Urinary bladder (tissue), 3 donors: ENCODE measurements at regions not wholly inside any gene's neighbourhood (a gene's known extent, or its start where the extent isn't known, plus 50 kb on each side); places are given as distances from the start of the nearest gene placed in this dataset.

Experiments
- DNase-seq: peaks from one replicate; pipeline ENCODE4 v3.0.0-alpha.2; 2015; ENCODE audit errors: extremely low spot score
- H3K27ac ChIP-seq: one replicate; pipeline ENCODE4 v1.5.1; 2013; ENCODE audit warnings: low read depth, mild to moderate bottlenecking, moderate library complexity
- H3K36me3 ChIP-seq: one replicate; pipeline ENCODE4 v1.6.1; 2013; ENCODE audit warnings: mild to moderate bottlenecking, moderate library complexity; ENCODE audit not compliant: insufficient read depth
- H3K4me1 ChIP-seq: one replicate; pipeline ENCODE4 v1.6.1; 2013; ENCODE audit warnings: mild to moderate bottlenecking, moderate library complexity; ENCODE audit not compliant: insufficient read depth
- H3K4me3 ChIP-seq: one replicate; pipeline ENCODE4 v1.5.1; 2013; ENCODE audit warnings: low read depth, low read length
- WGBS: extraction: QIAGEN DNeasy Blood & Tissue Kit; methylation state at CpG from one replicate; pipeline ENCODE4 v1.1.7; 2013; 5-methylcytosine and 5-hydroxymethylcytosine counted together
- donor health status: healthy with polysubstance abuse.
- donor health status: healthy.

DNA sequence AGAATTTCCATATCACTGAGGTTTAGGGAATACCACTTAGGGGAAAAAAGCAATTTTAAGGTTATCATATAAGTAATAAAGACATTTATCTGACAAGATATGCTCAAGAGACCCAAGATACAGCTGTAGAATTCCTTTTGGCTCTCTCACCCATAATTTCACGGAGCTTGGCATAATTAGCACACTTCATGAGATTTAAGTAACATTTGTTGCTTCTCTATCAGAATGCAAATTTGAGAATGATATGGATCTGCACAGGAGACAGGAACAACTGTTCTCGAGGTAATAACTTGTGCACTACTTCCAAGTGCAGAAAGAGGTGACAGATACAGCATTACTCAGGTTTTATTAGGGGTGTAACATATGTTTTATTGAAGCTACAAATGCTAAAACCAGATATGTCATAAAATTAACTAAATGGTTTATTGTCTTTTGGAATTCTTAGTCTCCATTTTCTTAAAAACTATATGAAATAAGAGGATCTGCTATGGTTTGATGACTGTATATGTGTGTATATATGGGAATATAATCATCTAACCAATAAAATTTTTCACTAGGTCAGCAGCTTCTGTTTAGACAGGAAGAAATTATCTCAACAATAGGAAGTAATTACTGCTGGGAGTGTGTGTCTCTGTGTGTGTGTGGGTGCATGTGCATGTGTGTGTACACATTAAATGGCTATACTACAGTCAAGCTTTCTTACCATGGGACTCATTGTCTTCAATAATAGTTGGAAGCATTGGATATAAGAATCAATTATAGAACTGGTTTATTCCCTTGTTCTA is 401.3 kb downstream of the PCDH17 start:
- WGBS = 62% methylated on average over 2 of the region's 2 CpGs
- no peaks in the 10 kb centered on the region for H3K36me3 ChIP-seq
- no peak overlapping the region for H3K27ac ChIP-seq
- no peaks in the 10 kb centered on the region for H3K4me1 ChIP-seq
- no peak overlapping the region for H3K4me3 ChIP-seq
- DNase-seq = no peak

GRCh38 chr13:58043971-58044370 is 412.4 kb downstream of the PCDH17 start:
- Histone ChIP-seq H3K36me3 (no peaks in the 10 kb centered on the region), H3K27ac (no peak overlapping the region), H3K4me1 (no peaks in the 10 kb centered on the region), H3K4me3 (no peak overlapping the region)
- 82% methylated on average over 2 of the region's 2 CpGs for WGBS
- no peak for DNase-seq

GRCh38 chr13:58048670-58049069 is 417.1 kb downstream of the PCDH17 start:
- Histone ChIP-seq H3K27ac (no peak overlapping the region), H3K4me3 (no peak overlapping the region), H3K4me1 (no peaks in the 10 kb centered on the region), H3K36me3 (no peaks in the 10 kb centered on the region)
- WGBS = 93% methylated on average over 1 of the region's 1 CpG
- DNase-seq = no peak

DNA sequence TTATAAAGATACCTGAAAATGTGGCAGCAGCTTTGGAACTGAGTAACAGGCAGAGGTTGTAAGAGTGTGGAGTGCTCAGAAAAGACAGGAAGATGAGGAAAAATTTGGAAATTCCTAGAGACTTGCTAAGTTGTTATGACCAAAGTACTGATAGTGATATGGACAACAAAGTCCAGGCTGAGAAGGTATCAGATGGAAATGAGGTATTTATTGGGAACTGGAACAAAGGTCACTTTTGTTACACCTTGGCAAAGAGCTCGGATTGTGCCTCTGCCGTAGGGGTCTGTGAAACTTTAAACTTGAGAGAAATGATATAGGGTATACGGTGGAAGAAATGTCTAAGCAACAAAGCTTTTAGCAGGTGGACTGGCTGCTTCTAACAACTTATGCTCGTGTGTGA is 419.9 kb downstream of the PCDH17 start:
- Histone ChIP-seq H3K36me3 (no peaks in the 10 kb centered on the region), H3K27ac (no peak overlapping the region), H3K4me3 (no peak overlapping the region), H3K4me1 (no peaks in the 10 kb centered on the region)
- no peak for DNase-seq
- WGBS = 51% methylated on average over 4 of the region's 4 CpGs

- Histone ChIP-seq H3K4me1 (no peaks in the 10 kb centered on the region), H3K27ac (no peak overlapping the region), H3K36me3 (no peaks in the 10 kb centered on the region), H3K4me3 (no peak overlapping the region)
- DNase-seq = no peak
- WGBS = 86% methylated on average over 5 of the region's 5 CpGs
Measured at GRCh38 chr13:58051807-58052375, 420.3 kb downstream of the PCDH17 start.

DNA sequence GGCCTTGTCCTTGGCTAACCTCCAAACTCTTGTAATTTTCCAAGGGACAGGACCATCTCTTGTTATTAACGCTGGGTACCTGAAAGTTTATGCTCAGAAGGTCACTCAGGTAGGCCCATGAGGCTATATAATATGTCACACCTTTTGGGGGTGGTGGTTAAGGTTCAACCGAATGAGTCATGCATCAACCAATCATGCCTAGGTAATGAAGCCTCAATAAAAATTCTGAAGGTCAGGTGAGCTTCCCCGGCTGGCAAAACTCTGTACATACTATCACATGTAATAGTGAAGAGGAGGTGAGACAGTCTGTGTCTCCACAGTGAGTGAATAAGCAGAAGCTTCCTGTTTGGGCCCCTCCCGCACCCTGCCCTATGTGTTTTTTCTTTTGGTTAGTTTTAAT is 424.9 kb downstream of the PCDH17 start:
- 93% methylated on average over 4 of the region's 4 CpGs for WGBS
- Histone ChIP-seq H3K36me3 (no peaks in the 10 kb centered on the region), H3K4me1 (no peaks in the 10 kb centered on the region), H3K4me3 (no peak overlapping the region), H3K27ac (no peak overlapping the region)
- no peak for DNase-seq

DNA sequence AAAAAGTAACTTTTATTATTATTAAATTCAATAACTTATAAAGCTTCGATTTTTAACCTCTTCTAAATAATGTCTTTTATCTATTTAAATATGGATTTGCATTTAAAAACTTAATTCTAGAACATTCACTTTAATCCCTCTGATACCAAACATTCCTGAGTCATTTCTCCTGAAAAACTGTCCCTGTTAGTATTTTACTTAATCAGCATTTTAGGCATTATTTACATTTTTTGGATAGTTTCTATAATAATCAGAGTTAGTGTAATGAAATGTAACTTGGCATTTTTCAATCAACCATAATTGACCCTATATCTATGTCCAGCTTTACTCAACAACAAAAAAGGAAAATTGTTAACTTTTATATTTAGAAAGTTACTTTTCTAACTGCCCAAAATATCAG is 428.1 kb downstream of the PCDH17 start:
- Histone ChIP-seq H3K27ac (no peak overlapping the region), H3K4me1 (no peaks in the 10 kb centered on the region), H3K4me3 (no peak overlapping the region), H3K36me3 (no peaks in the 10 kb centered on the region)
- no peak for DNase-seq
- WGBS = 78% methylated on average over 1 of the region's 1 CpG

DNA sequence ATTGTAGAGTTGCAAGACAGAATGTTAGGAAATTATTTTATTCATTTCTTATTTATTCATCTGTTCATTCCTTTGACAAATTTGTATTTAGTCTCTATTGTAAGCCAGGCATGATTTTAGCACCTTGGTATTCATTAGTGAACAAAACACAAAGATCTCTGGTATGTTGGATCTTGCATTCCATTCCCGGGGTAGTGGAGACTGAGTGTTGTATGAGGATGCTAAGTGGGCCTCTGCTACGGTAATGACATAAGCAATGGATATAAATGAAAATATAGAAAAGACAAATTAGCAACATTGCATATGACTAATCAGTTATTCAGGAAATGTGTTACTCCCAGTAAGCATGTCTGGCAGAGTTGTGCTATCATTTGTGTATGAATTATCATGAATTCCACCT is 449.3 kb downstream of the PCDH17 start:
- WGBS = 52% methylated on average over 2 of the region's 2 CpGs
- no peak for DNase-seq
- Histone ChIP-seq H3K4me3 (no peak overlapping the region), H3K36me3 (no peaks in the 10 kb centered on the region), H3K4me1 (no peaks in the 10 kb centered on the region), H3K27ac (no peak overlapping the region)

DNA sequence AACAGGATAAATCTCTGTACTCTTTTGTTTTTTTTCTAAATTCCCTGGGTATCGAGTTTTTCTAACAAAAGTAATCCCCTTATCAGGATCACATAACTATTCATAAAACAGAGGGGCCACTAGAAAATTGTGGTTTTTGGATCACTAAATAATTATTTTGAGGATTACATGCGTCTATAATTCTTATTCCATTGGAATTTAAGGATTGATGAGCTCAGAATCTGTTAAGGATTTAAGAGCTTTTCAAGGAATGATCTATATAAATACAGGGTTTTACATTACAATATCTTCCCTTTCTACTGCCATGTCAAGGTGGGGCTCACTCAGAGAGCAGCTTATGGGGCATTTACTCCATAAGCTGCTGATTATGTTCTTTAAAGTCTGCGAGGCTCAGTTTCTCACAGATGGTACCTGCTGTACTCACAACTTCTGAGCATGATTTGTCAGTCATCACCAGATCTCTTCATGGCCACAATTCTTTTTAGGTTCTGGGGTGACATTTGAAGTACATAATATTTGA is 449.8 kb downstream of the PCDH17 start:
- Histone ChIP-seq H3K36me3 (no peaks in the 10 kb centered on the region), H3K4me1 (no peaks in the 10 kb centered on the region), H3K27ac (no peak overlapping the region), H3K4me3 (no peak overlapping the region)
- DNase-seq = no peak
- 36% methylated on average over 3 of the region's 3 CpGs for WGBS

- Histone ChIP-seq H3K4me1 (no peaks in the 10 kb centered on the region), H3K4me3 (no peak overlapping the region), H3K36me3 (no peaks in the 10 kb centered on the region), H3K27ac (no peak overlapping the region)
- 84% methylated on average over 4 of the region's 4 CpGs for WGBS
- no peak for DNase-seq
Measured at GRCh38 chr13:58083064-58083463, 451.5 kb downstream of the PCDH17 start.

DNA sequence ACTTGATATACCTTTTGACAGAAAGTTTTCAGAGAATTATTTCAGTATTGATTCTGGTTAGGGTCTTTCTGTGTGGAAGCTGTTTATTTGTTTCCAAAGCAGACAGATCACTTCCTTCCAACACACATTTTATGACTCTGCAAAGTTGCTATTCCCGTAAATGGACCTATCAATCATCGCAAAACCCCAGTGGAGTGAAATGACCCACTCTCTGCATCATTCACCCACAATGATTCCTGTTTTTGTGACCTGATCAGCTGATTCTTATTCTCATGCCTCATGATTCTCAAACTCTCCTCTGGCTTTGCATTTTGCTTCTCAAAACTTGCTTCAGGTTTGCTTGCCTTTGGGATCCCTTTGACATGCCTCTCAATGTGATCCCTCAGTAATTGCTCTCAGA is 453.7 kb downstream of the PCDH17 start:
- no peak overlapping the region for H3K27ac ChIP-seq
- DNase-seq = no peak
- 77% methylated on average over 2 of the region's 2 CpGs for WGBS
- H3K4me1 ChIP-seq = no peaks in the 10 kb centered on the region
- no peaks in the 10 kb centered on the region for H3K36me3 ChIP-seq
- H3K4me3 ChIP-seq = no peak overlapping the region

DNA sequence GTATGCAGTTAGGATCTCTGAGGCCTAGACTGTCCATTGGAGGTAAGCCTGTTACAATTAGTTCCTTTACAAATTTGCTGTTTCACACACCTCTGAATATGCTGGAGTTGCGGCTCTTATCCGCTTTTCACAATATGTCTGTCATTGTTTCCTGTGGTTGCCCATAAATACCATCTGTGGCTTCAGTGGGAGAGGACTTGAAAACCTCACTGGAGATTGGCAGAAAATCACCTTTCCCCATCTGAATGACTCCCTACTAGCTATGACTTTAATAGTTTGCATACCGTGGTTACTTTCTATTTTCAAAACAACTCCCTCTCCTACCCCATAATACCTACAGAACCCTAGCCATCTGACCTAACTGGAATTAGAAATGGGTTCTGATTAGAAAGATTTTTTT is 454.3 kb downstream of the PCDH17 start:
- Histone ChIP-seq H3K36me3 (no peaks in the 10 kb centered on the region), H3K4me1 (no peaks in the 10 kb centered on the region), H3K4me3 (no peak overlapping the region), H3K27ac (no peak overlapping the region)
- 72% methylated on average over 3 of the region's 3 CpGs for WGBS
- no peak for DNase-seq

- Histone ChIP-seq H3K27ac (no peak overlapping the region), H3K36me3 (no peaks in the 10 kb centered on the region), H3K4me3 (no peak overlapping the region), H3K4me1 (no peaks in the 10 kb centered on the region)
- no peak for DNase-seq
Measured at GRCh38 chr13:58087566-58087965, 456.0 kb downstream of the PCDH17 start.

- no peaks in the 10 kb centered on the region for H3K4me1 ChIP-seq
- H3K27ac ChIP-seq = no peak overlapping the region
Measured at GRCh38 chr13:58093394-58093793, 461.9 kb downstream of the PCDH17 start.

More at GRCh38 chr13:58093394-58093793, 461.9 kb downstream of the PCDH17 start:
- no peaks in the 10 kb centered on the region for H3K36me3 ChIP-seq
- no peak overlapping the region for H3K4me3 ChIP-seq
- no peak for DNase-seq
